PC-9 (cell line): ENCODE measurements at regions not wholly inside any gene's neighbourhood (a gene's known extent, or its start where the extent isn't known, plus 50 kb on each side); places are given as distances from the start of the nearest gene placed in this dataset.

Experiments
- BruUV-seq: library from RNA; stranded (reverse); fragments of 400-500 nt; replicated peaks from 2 replicates; lab custom pipeline; 2021; lab: Mats Ljungman, UMichigan
- CTCF ChIA-PET: fragments of 300-600 bp; sonication (Branson Sonifier 250); formaldehyde crosslinking; loops from one replicate; lab custom pipeline; 2022; ENCODE audit warnings: antibody characterized with exemption; lab: Charles Lee
- POLR2A ChIA-PET: fragments of 300-600 bp; sonication (Branson Sonifier 250); formaldehyde crosslinking; loops from one replicate; lab custom pipeline; 2022; ENCODE audit warnings: antibody characterized with exemption; ENCODE audit not compliant: unreplicated experiment; lab: Charles Lee
- DNase-seq, 2 experiments: peaks; one replicate each; pipeline versions ENCODE4 v3.0.0 to v3.0.0-alpha.2; 2015 to 2022; ENCODE audit warnings: mixed read lengths in 1 of 2
- H2AFZ ChIP-seq: fragments of 200-600 bp; sonication (generic); 2 replicates; pipeline ENCODE4 v1.8.1; 2017; ENCODE audit warnings: antibody characterized with exemption
- H3F3A ChIP-seq: fragments of 200-600 bp; sonication (generic); 2 replicates; pipeline ENCODE4 v1.8.1; 2017; ENCODE audit warnings: antibody characterized with exemption, mild to moderate bottlenecking, low read depth; ENCODE audit not compliant: insufficient read depth
- H3K27ac ChIP-seq: fragments of 200-600 bp; sonication (generic); 2 replicates; pipeline ENCODE4 v1.6.1; 2016; ENCODE audit warnings: mixed run types
- H3K27me3 ChIP-seq: fragments of 200-600 bp; sonication (generic); 2 replicates; pipeline ENCODE4 v1.6.1; 2016; ENCODE audit warnings: low read depth, mixed run types; ENCODE audit not compliant: insufficient read depth
- H3K36me3 ChIP-seq: fragments of 200-600 bp; sonication (generic); 2 replicates; pipeline ENCODE4 v1.6.1; 2016; ENCODE audit warnings: low read depth, mixed run types
- H3K4me1 ChIP-seq: fragments of 200-600 bp; sonication (generic); replicated peaks from 2 replicates; pipeline ENCODE4 v1.6.1; 2016; ENCODE audit warnings: mixed run types; ENCODE audit not compliant: insufficient read depth
- H3K4me2 ChIP-seq: fragments of 200-600 bp; sonication (generic); 2 replicates; pipeline ENCODE4 v1.6.1; 2017; ENCODE audit warnings: mixed run types
- H3K4me3 ChIP-seq: fragments of 200-600 bp; sonication (generic); 2 replicates; pipeline ENCODE4 v1.6.1; 2016; ENCODE audit warnings: mixed run types
- H3K79me2 ChIP-seq: fragments of 200-600 bp; sonication (generic); 2 replicates; pipeline ENCODE4 v1.6.1; 2017; ENCODE audit warnings: low read depth, mixed run types
- H3K9me2 ChIP-seq: fragments of 200-600 bp; sonication (generic); 2 replicates; pipeline ENCODE4 v1.8.1; 2017; ENCODE audit warnings: mild to moderate bottlenecking; ENCODE audit not compliant: insufficient read depth
- H3K9me3 ChIP-seq: fragments of 200-600 bp; sonication (generic); 2 replicates; pipeline ENCODE4 v1.8.1; 2016; ENCODE audit warnings: low read depth; ENCODE audit not compliant: insufficient read depth
- H4K20me1 ChIP-seq: fragments of 200-600 bp; sonication (generic); 2 replicates; pipeline ENCODE4 v1.8.1; 2017; ENCODE audit not compliant: insufficient read depth
- EZH2 ChIP-seq: fragments of 200-600 bp; sonication (generic); IDR thresholded peaks from 2 replicates; pipeline ENCODE4 v1.8.0; 2017; ENCODE audit warnings: antibody characterized with exemption, low read depth
- intact Hi-C: fragments of 100-400 bp; cut with micrococcal nuclease; formaldehyde crosslinking; loops from one replicate; pipeline ENCODE4 v1.10.0; 2022; ENCODE audit not compliant: unreplicated experiment
- TF ChIP-seq, protein P1 (sequence below): fragments of 200-600 bp; sonication (generic); conservative IDR thresholded peaks from 2 replicates; pipeline ENCODE4 v1.6.1; 2017; ENCODE audit warnings: mixed run types, antibody characterized with exemption, mild to moderate bottlenecking, moderate library complexity

DNA sequence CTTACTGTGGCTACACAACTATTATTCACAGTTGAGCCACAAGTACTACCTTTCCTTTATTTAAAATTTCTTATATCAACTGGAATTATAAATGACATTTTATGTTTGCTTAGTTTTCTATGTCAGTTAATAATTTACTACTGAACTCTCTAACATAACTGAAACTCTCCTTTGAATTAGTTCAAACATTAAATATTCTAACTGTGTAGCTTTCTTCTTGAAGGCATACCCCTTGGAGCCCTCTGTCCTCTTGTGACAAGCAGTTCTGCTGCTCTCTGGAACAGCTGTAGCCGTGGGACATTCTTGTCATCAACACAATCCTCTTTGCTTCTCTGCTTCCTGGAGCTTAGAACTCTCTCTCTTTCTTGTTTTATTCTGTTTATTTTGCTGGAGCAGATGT is 244.8 kb downstream of the NHLRC3 start:
- H3K4me3 ChIP-seq = no peak overlapping the region
- no TSS peak for BruUV-seq
- CTCF ChIA-PET = no interaction called here

DNA sequence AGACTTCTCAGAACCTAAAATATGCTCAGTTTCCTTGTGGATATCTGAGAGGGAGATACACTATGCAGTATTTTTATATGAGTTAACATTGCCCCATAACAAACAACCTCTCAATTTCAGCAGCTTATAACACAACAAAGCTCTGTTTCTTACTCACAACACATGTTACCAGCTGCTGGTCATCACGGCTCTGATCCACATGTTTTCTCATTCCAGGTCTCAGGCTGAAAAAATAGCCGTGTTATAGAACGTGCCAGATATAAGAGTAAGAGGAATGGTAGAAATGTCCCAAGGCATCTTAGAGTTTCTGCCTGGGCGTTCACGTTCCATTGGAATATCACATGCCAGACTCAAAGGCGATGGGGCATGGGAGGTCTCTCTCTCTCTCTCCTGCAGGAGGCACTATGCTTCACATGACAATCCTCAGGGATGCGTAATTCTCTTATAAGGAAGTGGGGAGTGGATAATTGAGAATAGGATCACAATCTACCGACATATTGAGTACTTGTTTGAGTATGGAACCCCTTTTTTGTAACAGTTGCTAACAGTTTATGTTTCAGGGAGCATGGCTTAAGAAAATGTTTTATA is 246.6 kb downstream of the NHLRC3 start:
- intact Hi-C loops = no loop called here
- no peaks in the 10 kb centered on the region for H3K36me3 ChIP-seq
- H3K27ac ChIP-seq = no peak overlapping the region
- H3K4me1 ChIP-seq = no peaks in the 10 kb centered on the region
- CTCF ChIA-PET = no interaction called here
- DNase-seq = no peak
- no peak overlapping the region for H2AFZ ChIP-seq
- H3K9me3 ChIP-seq = no peaks in the 10 kb centered on the region
- no peaks in the 10 kb centered on the region for H3K9me2 ChIP-seq
- TF ChIP-seq EZH2 = no peak
- TF ChIP-seq, protein P1, sequence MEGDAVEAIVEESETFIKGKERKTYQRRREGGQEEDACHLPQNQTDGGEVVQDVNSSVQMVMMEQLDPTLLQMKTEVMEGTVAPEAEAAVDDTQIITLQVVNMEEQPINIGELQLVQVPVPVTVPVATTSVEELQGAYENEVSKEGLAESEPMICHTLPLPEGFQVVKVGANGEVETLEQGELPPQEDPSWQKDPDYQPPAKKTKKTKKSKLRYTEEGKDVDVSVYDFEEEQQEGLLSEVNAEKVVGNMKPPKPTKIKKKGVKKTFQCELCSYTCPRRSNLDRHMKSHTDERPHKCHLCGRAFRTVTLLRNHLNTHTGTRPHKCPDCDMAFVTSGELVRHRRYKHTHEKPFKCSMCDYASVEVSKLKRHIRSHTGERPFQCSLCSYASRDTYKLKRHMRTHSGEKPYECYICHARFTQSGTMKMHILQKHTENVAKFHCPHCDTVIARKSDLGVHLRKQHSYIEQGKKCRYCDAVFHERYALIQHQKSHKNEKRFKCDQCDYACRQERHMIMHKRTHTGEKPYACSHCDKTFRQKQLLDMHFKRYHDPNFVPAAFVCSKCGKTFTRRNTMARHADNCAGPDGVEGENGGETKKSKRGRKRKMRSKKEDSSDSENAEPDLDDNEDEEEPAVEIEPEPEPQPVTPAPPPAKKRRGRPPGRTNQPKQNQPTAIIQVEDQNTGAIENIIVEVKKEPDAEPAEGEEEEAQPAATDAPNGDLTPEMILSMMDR = no peak
- no peaks in the 10 kb centered on the region for H3F3A ChIP-seq
- no peaks in the 10 kb centered on the region for H4K20me1 ChIP-seq
- no peak overlapping the region for H3K4me3 ChIP-seq
- H3K27me3 ChIP-seq = no peaks in the 10 kb centered on the region
- H3K4me2 ChIP-seq = no peak overlapping the region
- H3K79me2 ChIP-seq = no peaks in the 10 kb centered on the region
- no TSS peak for BruUV-seq
- POLR2A ChIA-PET = no interaction called here

More for the DNA sequence above, 244.8 kb downstream of the NHLRC3 start:
- H3K9me2 ChIP-seq = no peaks in the 10 kb centered on the region
- no peaks in the 10 kb centered on the region for H3K36me3 ChIP-seq
- DNase-seq = no peak
- H3K79me2 ChIP-seq = no peaks in the 10 kb centered on the region
- no peaks in the 10 kb centered on the region; the same call in 1 of the 2 replicates for H3K9me3 ChIP-seq
- TF ChIP-seq EZH2 = no peak
- TF ChIP-seq, protein P1 = no peak
- no peaks in the 10 kb centered on the region for H3K27me3 ChIP-seq
- POLR2A ChIA-PET = no interaction called here
- intact Hi-C loops = no loop called here
- H4K20me1 ChIP-seq = no peaks in the 10 kb centered on the region
- H2AFZ ChIP-seq = no peak overlapping the region
- H3K4me2 ChIP-seq = no peak overlapping the region
- no peaks in the 10 kb centered on the region for H3K4me1 ChIP-seq
- no peaks in the 10 kb centered on the region for H3F3A ChIP-seq
- H3K27ac ChIP-seq = no peak overlapping the region
